AG10803 (cell line): ENCODE measurements at regions not wholly inside any gene's neighbourhood (a gene's known extent, or its start where the extent isn't known, plus 50 kb on each side); places are given as distances from the start of the nearest gene placed in this dataset.

ENCODE experiments used
- DNase-seq: peaks from one replicate; pipeline ENCODE4 v3.0.0; 2010; ENCODE audit warnings: low read depth
- H3K4me3 ChIP-seq: 2 replicates; pipeline ENCODE4 v1.5.1; 2011; ENCODE audit warnings: mild to moderate bottlenecking, low read length, control low read depth
- TF ChIP-seq, protein P1 (sequence below): conservative IDR thresholded peaks from 2 replicates; pipeline ENCODE4 v1.5.1; 2011; ENCODE audit warnings: mild to moderate bottlenecking, low read length, control low read depth, inconsistent platforms

DNA sequence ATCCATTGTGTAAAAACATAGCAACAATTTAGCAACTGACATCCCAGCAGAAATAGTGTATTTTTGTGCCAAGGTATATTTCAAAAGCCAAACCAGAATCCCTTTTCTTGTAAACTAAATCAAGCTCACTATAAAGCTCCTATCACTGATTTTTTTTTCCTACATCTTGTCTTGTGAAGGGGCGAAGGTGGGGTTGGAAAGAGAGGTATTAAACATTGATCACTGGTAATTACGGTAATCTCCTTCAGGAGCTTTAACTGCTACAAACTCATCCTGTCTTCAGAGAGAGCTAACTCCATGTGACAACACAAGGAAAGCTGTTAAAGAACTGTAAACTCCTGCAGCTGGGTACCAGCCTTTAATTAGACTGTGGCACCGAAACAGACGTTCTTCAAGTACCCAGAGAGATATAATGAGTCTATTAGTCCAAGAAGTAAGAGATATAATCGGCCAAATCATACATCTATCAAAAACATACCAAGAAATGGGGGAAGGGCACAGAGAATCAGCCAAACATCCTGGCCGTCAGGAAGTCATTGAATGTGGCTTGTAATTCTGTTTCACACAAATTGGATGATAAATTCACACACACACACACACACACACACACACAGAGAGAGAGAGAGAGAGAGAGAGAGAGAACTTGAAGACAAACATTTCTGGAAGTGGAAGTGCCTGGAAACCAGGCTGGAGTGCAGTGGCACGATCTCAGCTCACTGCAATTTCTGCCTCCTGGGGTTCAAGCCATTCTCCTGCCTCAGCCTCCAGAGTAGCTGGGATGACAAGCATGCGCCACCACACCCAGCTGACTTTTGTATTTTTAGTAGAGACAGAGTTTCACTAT lies 111.9 kb upstream of the PPARGC1A start:
- no peak overlapping the region for H3K4me3 ChIP-seq
- TF ChIP-seq, protein P1, sequence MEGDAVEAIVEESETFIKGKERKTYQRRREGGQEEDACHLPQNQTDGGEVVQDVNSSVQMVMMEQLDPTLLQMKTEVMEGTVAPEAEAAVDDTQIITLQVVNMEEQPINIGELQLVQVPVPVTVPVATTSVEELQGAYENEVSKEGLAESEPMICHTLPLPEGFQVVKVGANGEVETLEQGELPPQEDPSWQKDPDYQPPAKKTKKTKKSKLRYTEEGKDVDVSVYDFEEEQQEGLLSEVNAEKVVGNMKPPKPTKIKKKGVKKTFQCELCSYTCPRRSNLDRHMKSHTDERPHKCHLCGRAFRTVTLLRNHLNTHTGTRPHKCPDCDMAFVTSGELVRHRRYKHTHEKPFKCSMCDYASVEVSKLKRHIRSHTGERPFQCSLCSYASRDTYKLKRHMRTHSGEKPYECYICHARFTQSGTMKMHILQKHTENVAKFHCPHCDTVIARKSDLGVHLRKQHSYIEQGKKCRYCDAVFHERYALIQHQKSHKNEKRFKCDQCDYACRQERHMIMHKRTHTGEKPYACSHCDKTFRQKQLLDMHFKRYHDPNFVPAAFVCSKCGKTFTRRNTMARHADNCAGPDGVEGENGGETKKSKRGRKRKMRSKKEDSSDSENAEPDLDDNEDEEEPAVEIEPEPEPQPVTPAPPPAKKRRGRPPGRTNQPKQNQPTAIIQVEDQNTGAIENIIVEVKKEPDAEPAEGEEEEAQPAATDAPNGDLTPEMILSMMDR, result no peak
- DNase-seq, result no peak

DNA sequence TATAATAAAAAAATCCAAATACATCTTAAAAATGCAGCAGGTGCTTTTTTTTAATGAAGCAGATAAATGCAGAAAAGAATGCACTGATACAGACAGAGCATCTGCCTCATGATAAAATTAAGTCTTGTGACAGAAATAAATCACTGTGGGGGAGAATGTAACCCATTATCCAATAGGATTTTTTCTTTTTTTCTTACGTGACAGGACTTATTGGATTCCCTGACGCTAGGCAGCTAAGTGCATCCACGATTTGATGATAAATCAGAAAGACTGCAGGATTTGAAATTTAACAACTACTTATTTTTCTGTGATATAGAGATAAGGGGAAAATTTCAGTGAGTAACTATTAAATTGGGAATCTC lies 110.6 kb upstream of the PPARGC1A start:
- TF ChIP-seq, protein P1, result no peak
- DNase-seq, result no peak
- H3K4me3 ChIP-seq, result no peak overlapping the region

DNA sequence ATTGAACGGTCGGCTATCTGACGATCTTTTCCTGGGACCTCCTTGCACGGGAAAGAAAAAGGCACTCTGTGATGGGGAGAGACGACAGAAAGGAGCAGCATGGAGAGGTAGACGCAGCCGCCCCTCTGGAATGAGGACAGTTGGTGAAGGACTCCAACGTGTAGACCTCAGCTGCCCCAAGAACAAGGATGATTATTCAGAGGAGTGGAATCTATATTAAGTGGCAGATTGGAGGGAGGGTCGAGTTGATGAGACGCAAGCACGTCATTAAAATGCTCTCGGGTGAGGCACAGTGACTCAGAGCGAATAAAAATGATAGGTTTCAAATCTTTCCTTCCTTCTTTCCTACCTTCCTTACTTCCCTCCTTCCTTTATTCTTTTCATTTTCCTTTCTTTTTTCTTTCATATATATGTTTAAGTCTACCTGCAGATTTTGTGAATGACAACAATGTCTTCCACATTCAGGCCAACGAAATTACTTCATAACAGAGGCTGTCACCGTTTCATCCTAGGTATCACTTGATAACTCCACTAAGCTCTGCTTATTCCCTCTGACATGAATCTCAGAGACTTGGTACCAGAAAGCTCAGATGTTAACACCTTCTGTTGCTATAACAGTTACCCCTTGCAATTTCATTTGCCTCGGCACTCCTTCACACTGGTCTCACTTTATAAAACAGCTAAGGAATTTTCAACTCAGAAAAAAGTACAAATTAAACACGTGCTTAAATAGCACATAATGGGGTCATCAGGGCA lies 110.0 kb upstream of the PPARGC1A start:
- H3K4me3 ChIP-seq, result no peak overlapping the region
- no peak for DNase-seq
- TF ChIP-seq, protein P1, result no peak

DNA sequence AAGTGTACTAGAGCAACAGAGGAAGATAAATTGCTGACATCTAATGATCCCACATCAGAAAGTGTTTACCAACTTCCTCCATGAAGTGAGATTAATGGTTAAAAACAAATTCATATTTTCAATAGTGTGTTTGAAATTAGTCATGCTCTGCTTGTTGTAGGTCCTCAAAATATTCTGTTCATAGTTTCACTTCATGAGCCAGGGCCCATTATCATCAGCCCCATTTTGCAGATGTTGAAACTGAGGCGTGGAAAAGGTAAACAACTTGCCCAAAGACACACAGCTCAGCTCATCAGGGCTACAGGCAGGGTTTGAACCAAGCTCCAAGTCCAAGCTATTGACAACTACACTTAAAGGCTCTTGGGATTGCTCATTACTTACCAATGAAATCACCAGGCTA lies 103.5 kb upstream of the PPARGC1A start:
- H3K4me3 ChIP-seq, result no peak overlapping the region
- no peak for DNase-seq
- TF ChIP-seq, protein P1, result no peak

DNA sequence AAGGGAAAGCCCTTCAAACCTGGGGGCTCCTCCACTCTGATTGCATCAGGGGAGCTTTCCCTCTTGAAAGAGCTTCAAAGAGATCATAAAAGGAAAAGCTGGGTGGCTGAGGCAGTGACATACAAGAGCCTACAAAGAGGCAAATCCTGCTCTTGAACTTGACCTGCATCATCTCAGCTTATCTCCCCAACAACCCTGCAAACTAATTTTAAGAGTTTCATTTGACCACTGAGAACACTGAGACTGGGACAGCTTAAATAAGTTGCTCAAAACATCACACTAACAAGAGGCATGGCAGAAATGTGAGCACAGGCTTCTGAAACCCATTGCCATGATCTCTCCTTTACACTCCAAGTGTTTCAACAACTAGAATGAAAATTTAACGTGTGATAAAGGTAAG lies 101.6 kb upstream of the PPARGC1A start:
- no peak for DNase-seq
- TF ChIP-seq, protein P1, result no peak
- H3K4me3 ChIP-seq, result no peak overlapping the region

DNA sequence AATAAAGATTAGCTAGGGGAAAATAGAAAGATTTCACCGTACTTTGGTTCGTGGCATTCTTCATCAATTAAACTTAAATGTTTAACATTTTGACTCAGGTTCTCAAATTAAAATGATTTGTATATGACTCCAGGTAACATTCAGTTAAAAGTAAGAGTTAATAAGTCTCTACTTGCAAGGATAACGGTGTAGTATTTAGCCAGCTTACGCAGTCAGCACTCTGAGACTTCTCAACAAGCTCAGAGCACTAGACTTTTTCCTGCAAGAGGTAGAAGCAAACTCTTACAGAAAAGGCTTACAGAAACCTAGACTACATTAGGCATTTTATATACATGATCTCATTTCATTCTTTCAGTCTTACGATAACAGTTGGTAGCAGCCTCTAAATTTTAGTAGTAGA lies 96.4 kb upstream of the PPARGC1A start:
- TF ChIP-seq, protein P1, result no peak
- no peak for DNase-seq

DNA sequence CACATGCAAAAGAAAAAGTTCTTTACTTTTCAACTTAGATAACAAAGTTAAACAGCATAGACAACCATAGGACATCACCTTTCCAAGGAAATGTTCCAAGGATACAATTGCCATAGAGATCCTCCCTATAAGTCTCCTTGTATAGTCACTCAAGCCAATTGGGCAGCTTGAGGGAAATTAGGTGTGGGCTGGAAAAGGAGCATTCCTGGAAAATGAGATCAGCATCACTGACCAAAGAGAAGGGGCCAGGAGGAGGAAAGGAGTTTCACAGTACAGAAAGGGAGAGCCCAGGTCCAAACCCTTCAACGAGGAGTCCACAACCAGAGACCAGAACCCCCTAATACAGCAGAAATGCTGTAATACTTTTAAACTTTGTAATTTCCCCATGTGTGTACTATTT lies 91.5 kb upstream of the PPARGC1A start:
- no peak overlapping the region for H3K4me3 ChIP-seq
- TF ChIP-seq, protein P1, result no peak
- no peak for DNase-seq

More for the DNA sequence above, 96.4 kb upstream of the PPARGC1A start:
- H3K4me3 ChIP-seq, result no peak overlapping the region
